WTC11 (cell line): ENCODE measurements at regions not wholly inside any gene's neighbourhood (a gene's known extent, or its start where the extent isn't known, plus 50 kb on each side); places are given as distances from the start of the nearest gene placed in this dataset.

Experiments used
- ATAC-seq: fragments of 200-7000 bp; cut with Tn5 transposase; 2 replicates; pipeline ENCODE4 v1.10.0; 2021; ENCODE audit warnings: mild to moderate bottlenecking, moderate library complexity
- CTCF ChIA-PET: fragments of 300-600 bp; sonication (Branson Sonifier 250); formaldehyde crosslinking; loops from one replicate; lab custom pipeline; 2021; ENCODE audit warnings: antibody characterized with exemption; lab: Charles Lee
- POLR2A ChIA-PET: fragments of 350-600 bp; sonication (Branson Sonifier 250); formaldehyde crosslinking; loops from one replicate; lab custom pipeline; 2021; ENCODE audit warnings: antibody characterized with exemption; lab: Charles Lee
- DNase-seq: peaks from one replicate; pipeline ENCODE4 v3.0.0; 2021; ENCODE audit warnings: low spot score
- H3K27ac Mint-ChIP-seq: 2 replicates; pipeline ENCODE4 v1.8.0; 2021; ENCODE audit warnings: mixed read lengths
- H3K27me3 Mint-ChIP-seq: 2 replicates; pipeline ENCODE4 v1.8.0; 2021; ENCODE audit warnings: low read depth, mild to moderate bottlenecking, moderate library complexity, mixed read lengths
- H3K36me3 Mint-ChIP-seq: 2 replicates; pipeline ENCODE4 v1.8.0; 2021; ENCODE audit warnings: mixed read lengths
- H3K4me1 Mint-ChIP-seq: 2 replicates; pipeline ENCODE4 v1.8.0; 2022; ENCODE audit warnings: mixed read lengths
- H3K4me3 Mint-ChIP-seq: 2 replicates; pipeline ENCODE4 v1.8.0; 2021; ENCODE audit warnings: mild to moderate bottlenecking, moderate library complexity, mixed read lengths
- H3K9me3 Mint-ChIP-seq: 2 replicates; pipeline ENCODE4 v1.8.0; 2021; ENCODE audit warnings: mixed read lengths
- EMX1 ChIP-seq: fragments of 250-450 bp; sonication (Bioruptor Pico); IDR thresholded peaks from 2 replicates; pipeline ENCODE4 v1.8.0; 2021; ENCODE audit warnings: mild to moderate bottlenecking
- ERG ChIP-seq: fragments of 250-450 bp; sonication (Bioruptor Pico); IDR thresholded peaks from 2 replicates; pipeline ENCODE4 v1.8.0; 2021; ENCODE audit warnings: mild to moderate bottlenecking
- FOXJ3 ChIP-seq: sonication (generic); formaldehyde crosslinking; IDR thresholded peaks from 2 replicates; pipeline ENCODE4 v1.9.0; 2021; ENCODE audit warnings: missing genetic modification reagents, mild to moderate bottlenecking, borderline replicate concordance
- FOXK1 ChIP-seq: sonication (generic); formaldehyde crosslinking; IDR thresholded peaks from 2 replicates; pipeline ENCODE4 v1.8.0; 2022; ENCODE audit warnings: mild to moderate bottlenecking, moderate library complexity, missing genetic modification reagents
- HMGXB4 ChIP-seq: sonication (generic); formaldehyde crosslinking; IDR thresholded peaks from 2 replicates; pipeline ENCODE4 v1.8.1; 2023; ENCODE audit warnings: mild to moderate bottlenecking, moderate library complexity, missing genetic modification reagents
- NFE2L1 ChIP-seq: sonication (generic); formaldehyde crosslinking; IDR thresholded peaks from 2 replicates; pipeline ENCODE4 v1.8.1; 2023; ENCODE audit warnings: missing genetic modification reagents
- PRRX2 ChIP-seq: fragments of 250-450 bp; sonication (Bioruptor Pico); IDR thresholded peaks from 2 replicates; pipeline ENCODE4 v1.8.0; 2021; ENCODE audit warnings: mild to moderate bottlenecking
- SMAD3 ChIP-seq: sonication (generic); formaldehyde crosslinking; IDR thresholded peaks from 2 replicates; pipeline ENCODE4 v1.8.0; 2022; ENCODE audit warnings: missing genetic modification reagents, mild to moderate bottlenecking, borderline replicate concordance
- SMAD4 ChIP-seq: sonication (generic); formaldehyde crosslinking; IDR thresholded peaks from 2 replicates; pipeline ENCODE4 v1.8.0; 2022; ENCODE audit warnings: mild to moderate bottlenecking, missing genetic modification reagents
- USF1 ChIP-seq: sonication (generic); formaldehyde crosslinking; IDR thresholded peaks from 2 replicates; pipeline ENCODE4 v1.8.0; 2022; ENCODE audit warnings: mild to moderate bottlenecking, missing genetic modification reagents
- ZNF232 ChIP-seq: sonication (generic); formaldehyde crosslinking; IDR thresholded peaks from 2 replicates; pipeline ENCODE4 v1.8.0; 2022; ENCODE audit warnings: mild to moderate bottlenecking, missing genetic modification reagents
- ZNF281 ChIP-seq: sonication (generic); formaldehyde crosslinking; IDR thresholded peaks from 2 replicates; pipeline ENCODE4 v1.8.0; 2023; ENCODE audit warnings: mild to moderate bottlenecking, missing genetic modification reagents
- ZNF512 ChIP-seq: sonication (generic); formaldehyde crosslinking; IDR thresholded peaks from 2 replicates; pipeline ENCODE4 v1.8.1; 2022; ENCODE audit warnings: missing genetic modification reagents, borderline replicate concordance
- ZNF671 ChIP-seq: fragments of 250-450 bp; sonication (Bioruptor Pico); IDR thresholded peaks from 2 replicates; pipeline ENCODE4 v1.8.0; 2021; ENCODE audit warnings: mild to moderate bottlenecking
- TF ChIP-seq, protein P1 (sequence below): sonication (generic); formaldehyde crosslinking; IDR thresholded peaks from 2 replicates; pipeline ENCODE4 v1.8.1; 2022; ENCODE audit warnings: mild to moderate bottlenecking, moderate library complexity, missing genetic modification reagents
- TF ChIP-seq, protein P2 (sequence below): sonication (generic); formaldehyde crosslinking; IDR thresholded peaks from 2 replicates; pipeline ENCODE4 v1.8.1; 2023; ENCODE audit warnings: mild to moderate bottlenecking, missing genetic modification reagents, borderline replicate concordance
- TF ChIP-seq, protein P3 (sequence below): fragments of 200-600 bp; IDR thresholded peaks from 2 replicates; pipeline ENCODE4 v1.8.0; 2022; ENCODE audit warnings: antibody characterized with exemption
- TF ChIP-seq, protein P4 (sequence below): sonication (generic); formaldehyde crosslinking; IDR thresholded peaks from 2 replicates; pipeline ENCODE4 v1.8.0; 2022; ENCODE audit warnings: missing genetic modification reagents

DNA sequence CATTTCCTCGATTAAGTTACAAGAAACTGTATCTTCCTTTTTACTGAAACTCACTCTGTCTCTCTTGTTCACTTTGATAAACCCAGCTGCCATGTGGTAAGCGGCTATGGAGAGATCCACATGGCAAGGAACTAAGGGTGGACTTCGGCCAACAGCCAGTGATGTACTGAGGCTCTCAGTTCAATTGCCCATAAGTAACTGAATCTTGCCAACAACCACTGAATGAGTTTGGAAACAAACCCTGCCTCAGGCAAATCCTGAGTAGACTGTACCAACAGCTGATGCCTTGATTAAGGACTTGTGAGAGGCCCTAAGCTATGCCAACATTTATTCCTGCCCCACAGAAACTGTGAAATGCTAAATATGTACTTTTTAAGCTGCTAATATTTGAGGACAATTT is 433.5 kb downstream of the PLOD2 start (continued):
- no peak for TF ChIP-seq ZNF281
- TF ChIP-seq PRRX2 (CRISPR knock-in tag): no peak
- TF ChIP-seq, protein P1, sequence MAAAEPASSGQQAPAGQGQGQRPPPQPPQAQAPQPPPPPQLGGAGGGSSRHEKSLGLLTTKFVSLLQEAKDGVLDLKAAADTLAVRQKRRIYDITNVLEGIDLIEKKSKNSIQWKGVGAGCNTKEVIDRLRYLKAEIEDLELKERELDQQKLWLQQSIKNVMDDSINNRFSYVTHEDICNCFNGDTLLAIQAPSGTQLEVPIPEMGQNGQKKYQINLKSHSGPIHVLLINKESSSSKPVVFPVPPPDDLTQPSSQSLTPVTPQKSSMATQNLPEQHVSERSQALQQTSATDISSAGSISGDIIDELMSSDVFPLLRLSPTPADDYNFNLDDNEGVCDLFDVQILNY (CRISPR knock-in tag): no peak
- TF ChIP-seq SMAD4: no peak
- TF ChIP-seq ZNF232: no peak
- no peak for TF ChIP-seq HMGXB4 (CRISPR knock-in tag)
- no peak for TF ChIP-seq ZNF671 (CRISPR knock-in tag)
- TF ChIP-seq EMX1 (CRISPR knock-in tag): no peak
- TF ChIP-seq FOXK1: no peak
- TF ChIP-seq ERG (CRISPR knock-in tag): no peak
- TF ChIP-seq, protein P2, sequence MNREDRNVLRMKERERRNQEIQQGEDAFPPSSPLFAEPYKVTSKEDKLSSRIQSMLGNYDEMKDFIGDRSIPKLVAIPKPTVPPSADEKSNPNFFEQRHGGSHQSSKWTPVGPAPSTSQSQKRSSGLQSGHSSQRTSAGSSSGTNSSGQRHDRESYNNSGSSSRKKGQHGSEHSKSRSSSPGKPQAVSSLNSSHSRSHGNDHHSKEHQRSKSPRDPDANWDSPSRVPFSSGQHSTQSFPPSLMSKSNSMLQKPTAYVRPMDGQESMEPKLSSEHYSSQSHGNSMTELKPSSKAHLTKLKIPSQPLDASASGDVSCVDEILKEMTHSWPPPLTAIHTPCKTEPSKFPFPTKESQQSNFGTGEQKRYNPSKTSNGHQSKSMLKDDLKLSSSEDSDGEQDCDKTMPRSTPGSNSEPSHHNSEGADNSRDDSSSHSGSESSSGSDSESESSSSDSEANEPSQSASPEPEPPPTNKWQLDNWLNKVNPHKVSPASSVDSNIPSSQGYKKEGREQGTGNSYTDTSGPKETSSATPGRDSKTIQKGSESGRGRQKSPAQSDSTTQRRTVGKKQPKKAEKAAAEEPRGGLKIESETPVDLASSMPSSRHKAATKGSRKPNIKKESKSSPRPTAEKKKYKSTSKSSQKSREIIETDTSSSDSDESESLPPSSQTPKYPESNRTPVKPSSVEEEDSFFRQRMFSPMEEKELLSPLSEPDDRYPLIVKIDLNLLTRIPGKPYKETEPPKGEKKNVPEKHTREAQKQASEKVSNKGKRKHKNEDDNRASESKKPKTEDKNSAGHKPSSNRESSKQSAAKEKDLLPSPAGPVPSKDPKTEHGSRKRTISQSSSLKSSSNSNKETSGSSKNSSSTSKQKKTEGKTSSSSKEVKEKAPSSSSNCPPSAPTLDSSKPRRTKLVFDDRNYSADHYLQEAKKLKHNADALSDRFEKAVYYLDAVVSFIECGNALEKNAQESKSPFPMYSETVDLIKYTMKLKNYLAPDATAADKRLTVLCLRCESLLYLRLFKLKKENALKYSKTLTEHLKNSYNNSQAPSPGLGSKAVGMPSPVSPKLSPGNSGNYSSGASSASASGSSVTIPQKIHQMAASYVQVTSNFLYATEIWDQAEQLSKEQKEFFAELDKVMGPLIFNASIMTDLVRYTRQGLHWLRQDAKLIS (CRISPR knock-in tag): no peak

DNA sequence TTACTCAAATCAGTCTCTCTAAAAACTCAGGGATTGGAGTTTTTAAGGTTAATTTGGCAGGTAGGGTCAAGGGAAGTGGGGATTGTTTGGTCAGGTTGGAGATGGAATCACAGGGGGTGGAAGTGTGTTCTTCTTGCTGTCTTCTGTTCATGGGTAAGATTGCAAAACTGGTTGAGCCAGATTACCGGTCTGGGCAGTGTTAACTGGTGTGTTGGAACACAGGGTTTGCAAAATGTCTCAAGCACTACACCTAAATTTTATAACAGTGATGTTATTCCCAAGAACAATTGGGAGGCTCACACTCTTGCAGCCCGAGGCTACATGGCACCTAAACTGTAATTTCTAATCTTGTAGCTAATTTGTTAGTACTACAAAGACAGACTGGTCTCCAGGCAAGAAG is 425.4 kb downstream of the PLOD2 start:
- no peak for DNase-seq
- ATAC-seq: no peak
- ChIA-PET POLR2A (no interaction called here), CTCF (no interaction called here)
- Mint-ChIP-seq H3K36me3 (peaks cover 4% of the 10 kb centered on the region; the same call in 1 of the 2 replicates), H3K27ac (no peak overlapping the region), H3K4me3 (no peak overlapping the region), H3K4me1 (peaks cover 3% of the 10 kb centered on the region), H3K9me3 (peaks cover 17% of the 10 kb centered on the region), H3K27me3 (no peaks in the 10 kb centered on the region)
- TF ChIP-seq, protein P3, sequence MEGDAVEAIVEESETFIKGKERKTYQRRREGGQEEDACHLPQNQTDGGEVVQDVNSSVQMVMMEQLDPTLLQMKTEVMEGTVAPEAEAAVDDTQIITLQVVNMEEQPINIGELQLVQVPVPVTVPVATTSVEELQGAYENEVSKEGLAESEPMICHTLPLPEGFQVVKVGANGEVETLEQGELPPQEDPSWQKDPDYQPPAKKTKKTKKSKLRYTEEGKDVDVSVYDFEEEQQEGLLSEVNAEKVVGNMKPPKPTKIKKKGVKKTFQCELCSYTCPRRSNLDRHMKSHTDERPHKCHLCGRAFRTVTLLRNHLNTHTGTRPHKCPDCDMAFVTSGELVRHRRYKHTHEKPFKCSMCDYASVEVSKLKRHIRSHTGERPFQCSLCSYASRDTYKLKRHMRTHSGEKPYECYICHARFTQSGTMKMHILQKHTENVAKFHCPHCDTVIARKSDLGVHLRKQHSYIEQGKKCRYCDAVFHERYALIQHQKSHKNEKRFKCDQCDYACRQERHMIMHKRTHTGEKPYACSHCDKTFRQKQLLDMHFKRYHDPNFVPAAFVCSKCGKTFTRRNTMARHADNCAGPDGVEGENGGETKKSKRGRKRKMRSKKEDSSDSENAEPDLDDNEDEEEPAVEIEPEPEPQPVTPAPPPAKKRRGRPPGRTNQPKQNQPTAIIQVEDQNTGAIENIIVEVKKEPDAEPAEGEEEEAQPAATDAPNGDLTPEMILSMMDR: no peak
- no peak for TF ChIP-seq ZNF512 (CRISPR knock-in tag)
- TF ChIP-seq FOXK1: no peak
- no peak for TF ChIP-seq FOXJ3
- TF ChIP-seq USF1 (CRISPR knock-in tag): no peak
- no peak for TF ChIP-seq SMAD3 (CRISPR knock-in tag)
- TF ChIP-seq ZNF232: no peak
- TF ChIP-seq, protein P4, sequence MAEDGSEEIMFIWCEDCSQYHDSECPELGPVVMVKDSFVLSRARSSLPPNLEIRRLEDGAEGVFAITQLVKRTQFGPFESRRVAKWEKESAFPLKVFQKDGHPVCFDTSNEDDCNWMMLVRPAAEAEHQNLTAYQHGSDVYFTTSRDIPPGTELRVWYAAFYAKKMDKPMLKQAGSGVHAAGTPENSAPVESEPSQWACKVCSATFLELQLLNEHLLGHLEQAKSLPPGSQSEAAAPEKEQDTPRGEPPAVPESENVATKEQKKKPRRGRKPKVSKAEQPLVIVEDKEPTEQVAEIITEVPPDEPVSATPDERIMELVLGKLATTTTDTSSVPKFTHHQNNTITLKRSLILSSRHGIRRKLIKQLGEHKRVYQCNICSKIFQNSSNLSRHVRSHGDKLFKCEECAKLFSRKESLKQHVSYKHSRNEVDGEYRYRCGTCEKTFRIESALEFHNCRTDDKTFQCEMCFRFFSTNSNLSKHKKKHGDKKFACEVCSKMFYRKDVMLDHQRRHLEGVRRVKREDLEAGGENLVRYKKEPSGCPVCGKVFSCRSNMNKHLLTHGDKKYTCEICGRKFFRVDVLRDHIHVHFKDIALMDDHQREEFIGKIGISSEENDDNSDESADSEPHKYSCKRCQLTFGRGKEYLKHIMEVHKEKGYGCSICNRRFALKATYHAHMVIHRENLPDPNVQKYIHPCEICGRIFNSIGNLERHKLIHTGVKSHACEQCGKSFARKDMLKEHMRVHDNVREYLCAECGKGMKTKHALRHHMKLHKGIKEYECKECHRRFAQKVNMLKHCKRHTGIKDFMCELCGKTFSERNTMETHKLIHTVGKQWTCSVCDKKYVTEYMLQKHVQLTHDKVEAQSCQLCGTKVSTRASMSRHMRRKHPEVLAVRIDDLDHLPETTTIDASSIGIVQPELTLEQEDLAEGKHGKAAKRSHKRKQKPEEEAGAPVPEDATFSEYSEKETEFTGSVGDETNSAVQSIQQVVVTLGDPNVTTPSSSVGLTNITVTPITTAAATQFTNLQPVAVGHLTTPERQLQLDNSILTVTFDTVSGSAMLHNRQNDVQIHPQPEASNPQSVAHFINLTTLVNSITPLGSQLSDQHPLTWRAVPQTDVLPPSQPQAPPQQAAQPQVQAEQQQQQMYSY: no peak
- no peak for TF ChIP-seq NFE2L1 (CRISPR knock-in tag)
